ENCODE measurements at regions not wholly inside any gene's neighbourhood (a gene's known extent, or its start where the extent isn't known, plus 50 kb on each side); places are given as distances from the start of the nearest gene placed in this dataset.

- no peak overlapping the region for H3K27ac ChIP-seq (ENCODE audit: low read depth, low read length)
- H3K36me3 ChIP-seq (ENCODE audit: control insufficient read depth in 5 of 5, insufficient read depth in 5 of 5, low read length in 5 of 5), result no peaks in the 10 kb centered on the region
- peaks cover 0 to 3% (median 0%) of the 10 kb centered on the region in 5 donors for H3K9me3 ChIP-seq (ENCODE audit: control insufficient read depth in 5 of 5, low read length in 5 of 5)
- H3K4me3 ChIP-seq (ENCODE audit: low read depth in 1 of 5, low read length in 5 of 5), result no peak overlapping the region
- no peak overlapping the region for H3K9ac ChIP-seq (ENCODE audit: low read length in 5 of 5)
- H3K27me3 ChIP-seq (ENCODE audit: control insufficient read depth in 5 of 5, insufficient read depth in 4 of 5, low read length in 5 of 5), result peaks cover 0 to 3% (median 0%) of the 10 kb centered on the region in 5 donors
- peaks cover 0 to 3% (median 3%) of the 10 kb centered on the region in 5 donors for H3K4me1 ChIP-seq (ENCODE audit: control insufficient read depth in 5 of 5, insufficient read depth in 5 of 5, low read length in 5 of 5)
Observed at GRCh38 chr15:98025237-98025636, 64.7 kb downstream of the ARRDC4 start.

- Histone ChIP-seq H3K9me3 (ENCODE audit: control insufficient read depth in 5 of 5, low read length in 5 of 5) (no peaks in the 10 kb centered on the region), H3K27ac (ENCODE audit: low read depth, low read length) (no peak overlapping the region), H3K36me3 (ENCODE audit: control insufficient read depth in 5 of 5, insufficient read depth in 5 of 5, low read length in 5 of 5) (no peaks in the 10 kb centered on the region), H3K9ac (ENCODE audit: low read length in 5 of 5) (no peak overlapping the region), H3K4me1 (ENCODE audit: control insufficient read depth in 5 of 5, insufficient read depth in 5 of 5, low read length in 5 of 5) (no peaks in the 10 kb centered on the region), H3K27me3 (ENCODE audit: control insufficient read depth in 5 of 5, insufficient read depth in 4 of 5, low read length in 5 of 5) (no peaks in the 10 kb centered on the region), H3K4me3 (ENCODE audit: low read depth in 1 of 5, low read length in 5 of 5) (no peak overlapping the region)
Observed at GRCh38 chr15:98034731-98035130, 74.2 kb downstream of the ARRDC4 start.

GRCh38 chr15:98035134-98035533, 74.6 kb downstream of the ARRDC4 start:
- Histone ChIP-seq H3K27ac (ENCODE audit: low read depth, low read length) (no peak overlapping the region), H3K27me3 (ENCODE audit: control insufficient read depth in 5 of 5, insufficient read depth in 4 of 5, low read length in 5 of 5) (no peaks in the 10 kb centered on the region), H3K4me3 (ENCODE audit: low read depth in 1 of 5, low read length in 5 of 5) (no peak overlapping the region), H3K36me3 (ENCODE audit: control insufficient read depth in 5 of 5, insufficient read depth in 5 of 5, low read length in 5 of 5) (no peaks in the 10 kb centered on the region), H3K4me1 (ENCODE audit: control insufficient read depth in 5 of 5, insufficient read depth in 5 of 5, low read length in 5 of 5) (no peaks in the 10 kb centered on the region), H3K9ac (ENCODE audit: low read length in 5 of 5) (no peak overlapping the region), H3K9me3 (ENCODE audit: control insufficient read depth in 5 of 5, low read length in 5 of 5) (no peaks in the 10 kb centered on the region)

GRCh38 chr15:98035577-98036010, 75.1 kb downstream of the ARRDC4 start:
- no peaks in the 10 kb centered on the region for H3K36me3 ChIP-seq (ENCODE audit: control insufficient read depth in 5 of 5, insufficient read depth in 5 of 5, low read length in 5 of 5)
- H3K4me3 ChIP-seq (ENCODE audit: low read depth in 1 of 5, low read length in 5 of 5), result no peak overlapping the region
- H3K9ac ChIP-seq (ENCODE audit: low read length in 5 of 5), result no peak overlapping the region
- H3K27me3 ChIP-seq (ENCODE audit: control insufficient read depth in 5 of 5, insufficient read depth in 4 of 5, low read length in 5 of 5), result no peaks in the 10 kb centered on the region
- H3K9me3 ChIP-seq (ENCODE audit: control insufficient read depth in 5 of 5, low read length in 5 of 5), result no peaks in the 10 kb centered on the region
- H3K4me1 ChIP-seq (ENCODE audit: control insufficient read depth in 5 of 5, insufficient read depth in 5 of 5, low read length in 5 of 5), result no peaks in the 10 kb centered on the region
- H3K27ac ChIP-seq (ENCODE audit: low read depth, low read length), result no peak overlapping the region

- Histone ChIP-seq H3K4me1 (ENCODE audit: control insufficient read depth in 5 of 5, insufficient read depth in 5 of 5, low read length in 5 of 5) (no peaks in the 10 kb centered on the region), H3K9ac (ENCODE audit: low read length in 5 of 5) (no peak overlapping the region), H3K9me3 (ENCODE audit: control insufficient read depth in 5 of 5, low read length in 5 of 5) (no peaks in the 10 kb centered on the region), H3K27ac (ENCODE audit: low read depth, low read length) (no peak overlapping the region), H3K27me3 (ENCODE audit: control insufficient read depth in 5 of 5, insufficient read depth in 4 of 5, low read length in 5 of 5) (no peaks in the 10 kb centered on the region), H3K4me3 (ENCODE audit: low read depth in 1 of 5, low read length in 5 of 5) (no peak overlapping the region), H3K36me3 (ENCODE audit: control insufficient read depth in 5 of 5, insufficient read depth in 5 of 5, low read length in 5 of 5) (no peaks in the 10 kb centered on the region)
Observed at GRCh38 chr15:98039596-98039995, 79.1 kb downstream of the ARRDC4 start.

- Histone ChIP-seq H3K27ac (ENCODE audit: low read depth, low read length) (no peak overlapping the region), H3K4me1 (ENCODE audit: control insufficient read depth in 5 of 5, insufficient read depth in 5 of 5, low read length in 5 of 5) (no peaks in the 10 kb centered on the region), H3K36me3 (ENCODE audit: control insufficient read depth in 5 of 5, insufficient read depth in 5 of 5, low read length in 5 of 5) (no peaks in the 10 kb centered on the region), H3K27me3 (ENCODE audit: control insufficient read depth in 5 of 5, insufficient read depth in 4 of 5, low read length in 5 of 5) (no peaks in the 10 kb centered on the region), H3K4me3 (ENCODE audit: low read depth in 1 of 5, low read length in 5 of 5) (no peak overlapping the region), H3K9ac (ENCODE audit: low read length in 5 of 5) (no peak overlapping the region), H3K9me3 (ENCODE audit: control insufficient read depth in 5 of 5, low read length in 5 of 5) (no peaks in the 10 kb centered on the region)
Observed at GRCh38 chr15:98040146-98040545, 79.6 kb downstream of the ARRDC4 start.

- H3K4me1 ChIP-seq (ENCODE audit: control insufficient read depth in 5 of 5, insufficient read depth in 5 of 5, low read length in 5 of 5), result no peaks in the 10 kb centered on the region
- no peak overlapping the region for H3K4me3 ChIP-seq (ENCODE audit: low read depth in 1 of 5, low read length in 5 of 5)
- H3K27me3 ChIP-seq (ENCODE audit: control insufficient read depth in 5 of 5, insufficient read depth in 4 of 5, low read length in 5 of 5), result no peaks in the 10 kb centered on the region
- H3K36me3 ChIP-seq (ENCODE audit: control insufficient read depth in 5 of 5, insufficient read depth in 5 of 5, low read length in 5 of 5), result no peaks in the 10 kb centered on the region
- no peak overlapping the region for H3K9ac ChIP-seq (ENCODE audit: low read length in 5 of 5)
- H3K27ac ChIP-seq (ENCODE audit: low read depth, low read length), result no peak overlapping the region
- peaks cover 0 to 2% (median 0%) of the 10 kb centered on the region in 5 donors for H3K9me3 ChIP-seq (ENCODE audit: control insufficient read depth in 5 of 5, low read length in 5 of 5)
Observed at GRCh38 chr15:98043160-98044014, 82.9 kb downstream of the ARRDC4 start.

GRCh38 chr15:98051734-98052133, 91.2 kb downstream of the ARRDC4 start:
- no peak overlapping the region for H3K9ac ChIP-seq (ENCODE audit: low read length in 5 of 5)
- H3K27ac ChIP-seq (ENCODE audit: low read depth, low read length), result no peak overlapping the region
- peaks cover 0 to 5% (median 4%) of the 10 kb centered on the region in 5 donors for H3K9me3 ChIP-seq (ENCODE audit: control insufficient read depth in 5 of 5, low read length in 5 of 5)

GRCh38 chr15:98057453-98057852, 97.0 kb downstream of the ARRDC4 start:
- Histone ChIP-seq H3K9ac (ENCODE audit: low read length in 5 of 5) (no peak overlapping the region), H3K9me3 (ENCODE audit: control insufficient read depth in 5 of 5, low read length in 5 of 5) (peaks cover 0 to 17% (median 8%) of the 10 kb centered on the region in 5 donors), H3K36me3 (ENCODE audit: control insufficient read depth in 5 of 5, insufficient read depth in 5 of 5, low read length in 5 of 5) (no peaks in the 10 kb centered on the region), H3K4me1 (ENCODE audit: control insufficient read depth in 5 of 5, insufficient read depth in 5 of 5, low read length in 5 of 5) (no peaks in the 10 kb centered on the region), H3K4me3 (ENCODE audit: low read depth in 1 of 5, low read length in 5 of 5) (no peak overlapping the region), H3K27me3 (ENCODE audit: control insufficient read depth in 5 of 5, insufficient read depth in 4 of 5, low read length in 5 of 5) (no peaks in the 10 kb centered on the region), H3K27ac (ENCODE audit: low read depth, low read length) (no peak overlapping the region)

More at GRCh38 chr15:98051734-98052133, 91.2 kb downstream of the ARRDC4 start:
- Histone ChIP-seq H3K4me1 (ENCODE audit: control insufficient read depth in 5 of 5, insufficient read depth in 5 of 5, low read length in 5 of 5) (no peaks in the 10 kb centered on the region), H3K27me3 (ENCODE audit: control insufficient read depth in 5 of 5, insufficient read depth in 4 of 5, low read length in 5 of 5) (no peaks in the 10 kb centered on the region), H3K36me3 (ENCODE audit: control insufficient read depth in 5 of 5, insufficient read depth in 5 of 5, low read length in 5 of 5) (no peaks in the 10 kb centered on the region), H3K4me3 (ENCODE audit: low read depth in 1 of 5, low read length in 5 of 5) (no peak overlapping the region)

- H3K27ac ChIP-seq (ENCODE audit: low read depth, low read length), result no peak overlapping the region
- no peak overlapping the region for H3K9ac ChIP-seq (ENCODE audit: low read length in 5 of 5)
- peaks cover 0 to 3% (median 0%) of the 10 kb centered on the region in 5 donors for H3K27me3 ChIP-seq (ENCODE audit: control insufficient read depth in 5 of 5, insufficient read depth in 4 of 5, low read length in 5 of 5)
- H3K36me3 ChIP-seq (ENCODE audit: control insufficient read depth in 5 of 5, insufficient read depth in 5 of 5, low read length in 5 of 5), result no peaks in the 10 kb centered on the region
- H3K4me3 ChIP-seq (ENCODE audit: low read depth in 1 of 5, low read length in 5 of 5), result no peak overlapping the region
- H3K4me1 ChIP-seq (ENCODE audit: control insufficient read depth in 5 of 5, insufficient read depth in 5 of 5, low read length in 5 of 5), result no peaks in the 10 kb centered on the region
- H3K9me3 ChIP-seq (ENCODE audit: control insufficient read depth in 5 of 5, low read length in 5 of 5), result peaks cover 0 to 6% (median 0%) of the 10 kb centered on the region in 5 donors
Observed at GRCh38 chr15:98062869-98063268, 102.4 kb downstream of the ARRDC4 start.
